ENCODE measurements at regions not wholly inside any gene's neighbourhood (a gene's known extent, or its start where the extent isn't known, plus 50 kb on each side); places are given as distances from the start of the nearest gene placed in this dataset.

GRCh38 chr4:45368832-45369231, 642.5 kb upstream of the GNPDA2 start:
- no peak for TF ChIP-seq CTCF (IDR thresholded peaks at IDR 0.05)
- TF ChIP-seq POLR2A (IDR thresholded peaks at IDR 0.05), result no peak
